Fibroblast of upper back skin (primary cell): ENCODE measurements at regions not wholly inside any gene's neighbourhood (a gene's known extent, or its start where the extent isn't known, plus 50 kb on each side); places are given as distances from the start of the nearest gene placed in this dataset.

Source experiments
- DNase-seq: peaks from one replicate; pipeline ENCODE4 v3.0.0-alpha.2; 2013

- DNase-seq: peak; percentile 70
These were observed 300.5 kb upstream of the ZMIZ1 start for GRCh38 chr10:78768041-78768835.

GRCh38 chr10:78768876-78769275 is 299.9 kb upstream of the ZMIZ1 start:
- no peak for DNase-seq

- DNase-seq: no peak
These were observed 299.2 kb upstream of the ZMIZ1 start for GRCh38 chr10:78769526-78769925.

GRCh38 chr10:78770167-78771090 is 298.3 kb upstream of the ZMIZ1 start:
- peak; percentile 50 for DNase-seq

GRCh38 chr10:78771260-78771659 is 297.5 kb upstream of the ZMIZ1 start:
- no peak for DNase-seq

- no peak for DNase-seq
These were observed 296.8 kb upstream of the ZMIZ1 start for GRCh38 chr10:78771808-78772455.

GRCh38 chr10:78772486-78772885 is 296.3 kb upstream of the ZMIZ1 start:
- no peak for DNase-seq

- DNase-seq: no peak
These were observed 295.7 kb upstream of the ZMIZ1 start for GRCh38 chr10:78772986-78773530.

- DNase-seq: no peak
These were observed 294.2 kb upstream of the ZMIZ1 start for GRCh38 chr10:78774614-78774998.

- no peak for DNase-seq
These were observed 293.6 kb upstream of the ZMIZ1 start for GRCh38 chr10:78774999-78775711.

- no peak for DNase-seq
These were observed 292.9 kb upstream of the ZMIZ1 start for GRCh38 chr10:78775891-78776290.

- no peak for DNase-seq
These were observed 292.0 kb upstream of the ZMIZ1 start for GRCh38 chr10:78776756-78777155.

GRCh38 chr10:78777466-78777865 is 291.3 kb upstream of the ZMIZ1 start:
- peak; percentile 55 for DNase-seq

- no peak for DNase-seq
These were observed 290.9 kb upstream of the ZMIZ1 start for GRCh38 chr10:78777867-78778266.

GRCh38 chr10:78778444-78779338 is 290.1 kb upstream of the ZMIZ1 start:
- DNase-seq: no peak

- no peak for DNase-seq
These were observed 289.3 kb upstream of the ZMIZ1 start for GRCh38 chr10:78779339-78779955.

GRCh38 chr10:78780551-78780961 is 288.2 kb upstream of the ZMIZ1 start:
- no peak for DNase-seq

GRCh38 chr10:78781251-78781913 is 287.4 kb upstream of the ZMIZ1 start:
- no peak for DNase-seq

GRCh38 chr10:78781991-78782390 is 286.8 kb upstream of the ZMIZ1 start:
- DNase-seq: no peak

GRCh38 chr10:78782441-78782840 is 286.3 kb upstream of the ZMIZ1 start:
- DNase-seq: no peak
